ENCODE measurements at regions not wholly inside any gene's neighbourhood (a gene's known extent, or its start where the extent isn't known, plus 50 kb on each side); places are given as distances from the start of the nearest gene placed in this dataset.

- TF ChIP-seq CTCF (IDR thresholded peaks at IDR 0.05; ENCODE audit: borderline replicate concordance, control extremely low read depth, extremely low read depth, insufficient read depth, missing control alignments): no peak
- DNase-seq (ENCODE audit: low spot score): no peak
- in situ Hi-C loops (cut with MboI; ENCODE audit: low sequenced_read_pairs, unreplicated experiment): no loop called here
Observed at GRCh38 chr15:61315471-61315870, 86.4 kb upstream of the RORA start.

GRCh38 chr15:61314427-61314826 is 85.3 kb upstream of the RORA start:
- no peak for DNase-seq (ENCODE audit: low spot score)
- in situ Hi-C loops (cut with MboI; ENCODE audit: low sequenced_read_pairs, unreplicated experiment): no loop called here
- TF ChIP-seq CTCF (IDR thresholded peaks at IDR 0.05; ENCODE audit: borderline replicate concordance, control extremely low read depth, extremely low read depth, insufficient read depth, missing control alignments): no peak

- in situ Hi-C loops (cut with MboI; ENCODE audit: low sequenced_read_pairs, unreplicated experiment): no loop called here
- no peak for DNase-seq (ENCODE audit: low spot score)
- TF ChIP-seq CTCF (IDR thresholded peaks at IDR 0.05; ENCODE audit: borderline replicate concordance, control extremely low read depth, extremely low read depth, insufficient read depth, missing control alignments): no peak
Observed at GRCh38 chr15:61309617-61310016, 80.5 kb upstream of the RORA start.

GRCh38 chr15:61309031-61309511 is 80.0 kb upstream of the RORA start:
- DNase-seq (ENCODE audit: low spot score): no peak
- in situ Hi-C loops (cut with MboI; ENCODE audit: low sequenced_read_pairs, unreplicated experiment): no loop called here
- TF ChIP-seq CTCF (IDR thresholded peaks at IDR 0.05; ENCODE audit: borderline replicate concordance, control extremely low read depth, extremely low read depth, insufficient read depth, missing control alignments): no peak

- no peak for TF ChIP-seq CTCF (IDR thresholded peaks at IDR 0.05; ENCODE audit: borderline replicate concordance, control extremely low read depth, extremely low read depth, insufficient read depth, missing control alignments)
- in situ Hi-C loops (cut with MboI; ENCODE audit: low sequenced_read_pairs, unreplicated experiment): no loop called here
- DNase-seq (ENCODE audit: low spot score): no peak
Observed at GRCh38 chr15:61308437-61308836, 79.3 kb upstream of the RORA start.

GRCh38 chr15:61307474-61307873 is 78.4 kb upstream of the RORA start:
- in situ Hi-C loops (cut with MboI; ENCODE audit: low sequenced_read_pairs, unreplicated experiment): no loop called here
- no peak for TF ChIP-seq CTCF (IDR thresholded peaks at IDR 0.05; ENCODE audit: borderline replicate concordance, control extremely low read depth, extremely low read depth, insufficient read depth, missing control alignments)
- no peak for DNase-seq (ENCODE audit: low spot score)

- in situ Hi-C loops (cut with MboI; ENCODE audit: low sequenced_read_pairs, unreplicated experiment): no loop called here
- DNase-seq (ENCODE audit: low spot score): no peak
Observed at GRCh38 chr15:61301701-61302100, 72.6 kb upstream of the RORA start.

More at GRCh38 chr15:61301701-61302100, 72.6 kb upstream of the RORA start:
- TF ChIP-seq CTCF (IDR thresholded peaks at IDR 0.05; ENCODE audit: borderline replicate concordance, control extremely low read depth, extremely low read depth, insufficient read depth, missing control alignments): no peak
